ENCODE measurements at regions not wholly inside any gene's neighbourhood (a gene's known extent, or its start where the extent isn't known, plus 50 kb on each side); places are given as distances from the start of the nearest gene placed in this dataset.

GRCh38 chr16:64749346-64749745 lies 372.5 kb downstream of the CDH11 start:
- ChIA-PET RAD21 (ENCODE audit: unreplicated experiment) (no interaction called here), POLR2A (no interaction called here), SMC1A (ENCODE audit: uncharacterized antibody, unreplicated experiment) (interaction anchor here (1.1 kb wide), 1 partner anchor 23 kb away, joined by 4 read pairs; no protein-coding TSS in a partner anchor), CTCF (no interaction called here)
- Histone ChIP-seq H3K9ac (ENCODE audit: control insufficient read depth, insufficient read depth, low read length) (no peak overlapping the region), H3K27me3 (replicated peaks in 1 of 2; ENCODE audit: control insufficient read depth in 2 of 2, insufficient read depth in 2 of 2, low read length in 1 of 2) (no peaks in the 10 kb centered on the region), H3K4me1 (ENCODE audit: control insufficient read depth, insufficient read depth, low read length) (no peaks in the 10 kb centered on the region), H4K20me1 (ENCODE audit: control insufficient read depth, insufficient read depth) (no peaks in the 10 kb centered on the region), H2AFZ (ENCODE audit: control insufficient read depth, low read depth, low read length) (no peak overlapping the region), H3K79me2 (ENCODE audit: control insufficient read depth, insufficient read depth, low read length) (no peaks in the 10 kb centered on the region), H3K36me3 (ENCODE audit: control insufficient read depth in 2 of 2, insufficient read depth in 2 of 2, low read length in 1 of 2) (no peaks in the 10 kb centered on the region), H3K9me3 (replicated peaks; ENCODE audit: control insufficient read depth, insufficient read depth, low read length) (no peaks in the 10 kb centered on the region), H3K27ac (ENCODE audit: control insufficient read depth, insufficient read depth) (no peak overlapping the region), H3K4me3 (no peak overlapping the region), H3K4me2 (ENCODE audit: control insufficient read depth, insufficient read depth) (no peak overlapping the region)
- ATAC-seq (no peak), FAIRE-seq (no peak), DNase-seq (ENCODE audit: low read depth, low spot score) (no peak)
- TF ChIP-seq RCOR1 (conservative IDR thresholded peaks at IDR 0.05; ENCODE audit: low read depth, low read length) = no peak
- TF ChIP-seq RB1 (IDR thresholded peaks at IDR 0.05; ENCODE audit: borderline replicate concordance) = no peak
- TF ChIP-seq TARDBP (IDR thresholded peaks at IDR 0.05; ENCODE audit: borderline replicate concordance) = no peak
- no peak for TF ChIP-seq BCLAF1 (IDR thresholded peaks at IDR 0.05)
- TF ChIP-seq CEBPZ (IDR thresholded peaks at IDR 0.05; ENCODE audit: low read depth, low read length) = no peak
- no peak for TF ChIP-seq POLR2A (IDR thresholded peaks at IDR 0.05; ENCODE audit: low read depth, low read length)
- no peak for TF ChIP-seq HDAC2 (IDR thresholded peaks at IDR 0.05)
- TF ChIP-seq RAD51 (IDR thresholded peaks at IDR 0.05) = no peak
- no peak for TF ChIP-seq DPF2 (IDR thresholded peaks at IDR 0.05)
- TF ChIP-seq ZSCAN29 (IDR thresholded peaks at IDR 0.05) = no peak
- no peak for TF ChIP-seq PAX8 (IDR thresholded peaks at IDR 0.05)
- TF ChIP-seq E4F1 (IDR thresholded peaks at IDR 0.05; ENCODE audit: borderline replicate concordance, partially characterized antibody) = no peak
- no peak for TF ChIP-seq IKZF1 (conservative IDR thresholded peaks at IDR 0.05)
- TF ChIP-seq, protein P1, sequence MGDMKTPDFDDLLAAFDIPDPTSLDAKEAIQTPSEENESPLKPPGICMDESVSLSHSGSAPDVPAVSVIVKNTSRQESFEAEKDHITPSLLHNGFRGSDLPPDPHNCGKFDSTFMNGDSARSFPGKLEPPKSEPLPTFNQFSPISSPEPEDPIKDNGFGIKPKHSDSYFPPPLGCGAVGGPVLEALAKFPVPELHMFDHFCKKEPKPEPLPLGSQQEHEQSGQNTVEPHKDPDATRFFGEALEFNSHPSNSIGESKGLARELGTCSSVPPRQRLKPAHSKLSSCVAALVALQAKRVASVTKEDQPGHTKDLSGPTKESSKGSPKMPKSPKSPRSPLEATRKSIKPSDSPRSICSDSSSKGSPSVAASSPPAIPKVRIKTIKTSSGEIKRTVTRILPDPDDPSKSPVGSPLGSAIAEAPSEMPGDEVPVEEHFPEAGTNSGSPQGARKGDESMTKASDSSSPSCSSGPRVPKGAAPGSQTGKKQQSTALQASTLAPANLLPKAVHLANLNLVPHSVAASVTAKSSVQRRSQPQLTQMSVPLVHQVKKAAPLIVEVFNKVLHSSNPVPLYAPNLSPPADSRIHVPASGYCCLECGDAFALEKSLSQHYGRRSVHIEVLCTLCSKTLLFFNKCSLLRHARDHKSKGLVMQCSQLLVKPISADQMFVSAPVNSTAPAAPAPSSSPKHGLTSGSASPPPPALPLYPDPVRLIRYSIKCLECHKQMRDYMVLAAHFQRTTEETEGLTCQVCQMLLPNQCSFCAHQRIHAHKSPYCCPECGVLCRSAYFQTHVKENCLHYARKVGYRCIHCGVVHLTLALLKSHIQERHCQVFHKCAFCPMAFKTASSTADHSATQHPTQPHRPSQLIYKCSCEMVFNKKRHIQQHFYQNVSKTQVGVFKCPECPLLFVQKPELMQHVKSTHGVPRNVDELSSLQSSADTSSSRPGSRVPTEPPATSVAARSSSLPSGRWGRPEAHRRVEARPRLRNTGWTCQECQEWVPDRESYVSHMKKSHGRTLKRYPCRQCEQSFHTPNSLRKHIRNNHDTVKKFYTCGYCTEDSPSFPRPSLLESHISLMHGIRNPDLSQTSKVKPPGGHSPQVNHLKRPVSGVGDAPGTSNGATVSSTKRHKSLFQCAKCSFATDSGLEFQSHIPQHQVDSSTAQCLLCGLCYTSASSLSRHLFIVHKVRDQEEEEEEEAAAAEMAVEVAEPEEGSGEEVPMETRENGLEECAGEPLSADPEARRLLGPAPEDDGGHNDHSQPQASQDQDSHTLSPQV (IDR thresholded peaks at IDR 0.05) = no peak
- no peak for TF ChIP-seq RAD21 (IDR thresholded peaks at IDR 0.05; ENCODE audit: insufficient read depth, low read depth, low read length)
- in situ Hi-C loops (cut with MboI) (no loop called here), intact Hi-C loops (cut with micrococcal nuclease; ENCODE audit: unreplicated experiment) (no loop called here)
- BruUV-seq (replicated peaks) = no TSS peak
